ENCODE measurements at regions not wholly inside any gene's neighbourhood (a gene's known extent, or its start where the extent isn't known, plus 50 kb on each side); places are given as distances from the start of the nearest gene placed in this dataset.

DNA sequence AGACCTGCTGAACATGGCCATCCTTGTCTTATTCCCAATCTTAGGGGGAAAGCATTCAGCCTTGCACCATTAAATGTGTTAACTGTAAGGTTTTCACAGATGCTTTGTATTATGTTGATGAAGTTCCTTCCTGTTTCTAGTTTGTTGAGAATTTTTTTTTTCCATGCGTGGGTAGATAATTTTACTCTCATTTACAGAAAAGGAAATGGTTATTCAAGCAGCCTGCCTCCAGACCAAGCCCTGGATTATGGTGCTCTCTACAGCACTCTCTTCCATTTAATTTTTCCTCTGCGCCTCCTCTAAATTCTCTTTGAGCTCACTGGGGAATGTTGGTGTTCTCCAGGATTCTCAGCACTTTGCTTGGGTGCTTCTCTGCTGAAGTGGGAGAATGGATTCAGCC lies 179.3 kb upstream of the PZP start:
- TF ChIP-seq, protein P1, sequence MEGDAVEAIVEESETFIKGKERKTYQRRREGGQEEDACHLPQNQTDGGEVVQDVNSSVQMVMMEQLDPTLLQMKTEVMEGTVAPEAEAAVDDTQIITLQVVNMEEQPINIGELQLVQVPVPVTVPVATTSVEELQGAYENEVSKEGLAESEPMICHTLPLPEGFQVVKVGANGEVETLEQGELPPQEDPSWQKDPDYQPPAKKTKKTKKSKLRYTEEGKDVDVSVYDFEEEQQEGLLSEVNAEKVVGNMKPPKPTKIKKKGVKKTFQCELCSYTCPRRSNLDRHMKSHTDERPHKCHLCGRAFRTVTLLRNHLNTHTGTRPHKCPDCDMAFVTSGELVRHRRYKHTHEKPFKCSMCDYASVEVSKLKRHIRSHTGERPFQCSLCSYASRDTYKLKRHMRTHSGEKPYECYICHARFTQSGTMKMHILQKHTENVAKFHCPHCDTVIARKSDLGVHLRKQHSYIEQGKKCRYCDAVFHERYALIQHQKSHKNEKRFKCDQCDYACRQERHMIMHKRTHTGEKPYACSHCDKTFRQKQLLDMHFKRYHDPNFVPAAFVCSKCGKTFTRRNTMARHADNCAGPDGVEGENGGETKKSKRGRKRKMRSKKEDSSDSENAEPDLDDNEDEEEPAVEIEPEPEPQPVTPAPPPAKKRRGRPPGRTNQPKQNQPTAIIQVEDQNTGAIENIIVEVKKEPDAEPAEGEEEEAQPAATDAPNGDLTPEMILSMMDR (IDR thresholded peaks at IDR 0.05), result no peak
- TF ChIP-seq POLR2A (IDR thresholded peaks at IDR 0.05), result no peak

Measured in esophagus squamous epithelium (tissue), 4 donors.